Spleen (tissue), 7 donors: ENCODE measurements at regions not wholly inside any gene's neighbourhood (a gene's known extent, or its start where the extent isn't known, plus 50 kb on each side); places are given as distances from the start of the nearest gene placed in this dataset.

Source experiments
- CTCF ChIP-seq, 11 experiments: fragments of 200-600 bp in 7 of 11; fragments of 450-650 bp in 4 of 11; sonication (generic) in 4 of 11; IDR thresholded peaks in 8 of 11; conservative IDR thresholded peaks in 3 of 11; 1 replicate in 7 of 11; 2 replicates in 4 of 11; pipeline versions ENCODE4 v1.4.0 to v1.8.0; 2016 to 2021; ENCODE audit warnings: antibody characterized with exemption in 11 of 11, inconsistent platforms in 4 of 11, mild to moderate bottlenecking in 1 of 11
- POLR2A ChIP-seq, 3 donors: fragments of 450-650 bp; IDR thresholded peaks; one replicate each; pipeline ENCODE4 v1.5.1; 2017; ENCODE audit warnings: antibody characterized with exemption in 3 of 3, mild to moderate bottlenecking in 1 of 3
- POLR2AphosphoS5 ChIP-seq, 3 donors: sonication (generic); formaldehyde crosslinking; IDR thresholded peaks; one replicate each; pipeline ENCODE4 v1.5.1; 2017; ENCODE audit warnings: antibody characterized with exemption in 3 of 3
- donor health status: DM: no; HTN: no; CAD: no; lungs with moderate emphysema.
- donor health status: DM: no; HTN: no; CAD: no.
- donor health status: DM: no; HTN: no; CAD: no.

- TF ChIP-seq CTCF (IDR thresholded peaks at IDR 0.05 in 8 of 11, conservative IDR thresholded peaks at IDR 0.05 in 3 of 11) (no peak), POLR2AphosphoS5 (IDR thresholded peaks at IDR 0.05) (no peak), POLR2A (IDR thresholded peaks at IDR 0.05) (no peak)
These were observed 69.8 kb downstream of the GPR101 start for GRCh38 chrX:136963973-136964372.
